H9 (cell line): ENCODE measurements at regions not wholly inside any gene's neighbourhood (a gene's known extent, or its start where the extent isn't known, plus 50 kb on each side); places are given as distances from the start of the nearest gene placed in this dataset.

Experiments
- DNase-seq: peaks from one replicate; pipeline ENCODE4 v3.0.0-alpha.2; 2017
- H2AFZ ChIP-seq: one replicate; pipeline ENCODE4 v1.6.1; 2013; ENCODE audit warnings: mild to moderate bottlenecking, low read length, control low read depth, moderate library complexity
- H2AK5ac ChIP-seq: 2 replicates; pipeline ENCODE4 v1.6.1; 2013; ENCODE audit warnings: low read length, control low read depth, mixed read lengths; ENCODE audit not compliant: insufficient read length
- H2BK120ac ChIP-seq: one replicate; pipeline ENCODE4 v1.6.1; 2013; ENCODE audit warnings: low read depth, mild to moderate bottlenecking, low read length, control low read depth, inconsistent platforms; ENCODE audit not compliant: poor library complexity, severe bottlenecking
- H2BK12ac ChIP-seq: 2 replicates; pipeline ENCODE4 v1.6.1; 2013; ENCODE audit warnings: low read length, control low read depth, mixed read lengths, low read depth; ENCODE audit not compliant: insufficient read length
- H2BK15ac ChIP-seq: 2 replicates; pipeline ENCODE4 v1.6.1; 2013; ENCODE audit warnings: low read depth, low read length, control low read depth
- H2BK20ac ChIP-seq: one replicate; pipeline ENCODE4 v1.6.1; 2013; ENCODE audit warnings: low read depth, mild to moderate bottlenecking, low read length, control low read depth, inconsistent platforms; ENCODE audit not compliant: poor library complexity, severe bottlenecking
- H2BK5ac ChIP-seq: 2 replicates; pipeline ENCODE4 v1.6.1; 2013; ENCODE audit warnings: low read length, control low read depth, mixed read lengths; ENCODE audit not compliant: insufficient read length
- H3K14ac ChIP-seq: 2 replicates; pipeline ENCODE4 v1.6.1; 2013; ENCODE audit warnings: low read length, control low read depth; ENCODE audit not compliant: insufficient read depth
- H3K18ac ChIP-seq: 2 replicates; pipeline ENCODE4 v1.6.1; 2013; ENCODE audit warnings: low read depth, mild to moderate bottlenecking, mixed read lengths, low read length, control low read depth; ENCODE audit not compliant: insufficient read length
- H3K23ac ChIP-seq: 2 replicates; pipeline ENCODE4 v1.6.1; 2013; ENCODE audit warnings: low read length, control low read depth, mixed read lengths, low read depth; ENCODE audit not compliant: insufficient read length
- H3K23me2 ChIP-seq: 2 replicates; pipeline ENCODE4 v1.6.1; 2013; ENCODE audit warnings: low read depth, mild to moderate bottlenecking, mixed read lengths, low read length, control low read depth; ENCODE audit not compliant: insufficient read length, poor library complexity, severe bottlenecking
- H3K27ac ChIP-seq: 2 replicates; pipeline ENCODE4 v1.5.1; 2013; ENCODE audit warnings: low read length, control low read depth, mixed read lengths, low read depth; ENCODE audit not compliant: insufficient read length
- H3K27me3 ChIP-seq: 2 replicates; pipeline ENCODE4 v1.6.1; 2013; ENCODE audit warnings: low read length, control low read depth, inconsistent platforms; ENCODE audit not compliant: insufficient read depth
- H3K4ac ChIP-seq: 2 replicates; pipeline ENCODE4 v1.6.1; 2013; ENCODE audit warnings: low read depth, mild to moderate bottlenecking, control low read depth, inconsistent platforms, low read length, moderate library complexity
- H3K4me1 ChIP-seq: 2 replicates; pipeline ENCODE4 v1.6.1; 2013; ENCODE audit warnings: low read length, control low read depth, inconsistent platforms; ENCODE audit not compliant: insufficient read depth
- H3K4me2 ChIP-seq: 2 replicates; pipeline ENCODE4 v1.6.1; 2013; ENCODE audit warnings: low read length, control low read depth, mixed read lengths; ENCODE audit not compliant: insufficient read length, insufficient read depth
- H3K56ac ChIP-seq: 2 replicates; pipeline ENCODE4 v1.6.1; 2013; ENCODE audit warnings: low read depth, mild to moderate bottlenecking, mixed read lengths, low read length, control low read depth; ENCODE audit not compliant: insufficient read length
- H3K79me1 ChIP-seq: 2 replicates; pipeline ENCODE4 v1.6.1; 2013; ENCODE audit warnings: low read depth, mild to moderate bottlenecking, moderate library complexity, low read length, control low read depth, inconsistent platforms; ENCODE audit not compliant: insufficient read depth, poor library complexity, severe bottlenecking
- H3K79me2 ChIP-seq: 2 replicates; pipeline ENCODE4 v1.6.1; 2013; ENCODE audit warnings: low read length, control low read depth, inconsistent platforms; ENCODE audit not compliant: insufficient read depth
- H3K9ac ChIP-seq: 2 replicates; pipeline ENCODE4 v1.6.1; 2013; ENCODE audit warnings: low read length, control low read depth, mixed read lengths; ENCODE audit not compliant: insufficient read length; ENCODE audit errors: extremely low read depth
- H3K9me3 ChIP-seq: one replicate; pipeline ENCODE4 v1.6.1; 2013; ENCODE audit warnings: low read depth, low read length, inconsistent platforms; ENCODE audit not compliant: control insufficient read depth
- H3T11ph ChIP-seq: one replicate; pipeline ENCODE4 v1.6.1; 2013; ENCODE audit warnings: mild to moderate bottlenecking, low read length, control low read depth, inconsistent platforms
- H4K20me1 ChIP-seq: one replicate; pipeline ENCODE4 v1.6.1; 2013; ENCODE audit not compliant: control insufficient read depth, insufficient read length, insufficient read depth
- H4K5ac ChIP-seq: 2 replicates; pipeline ENCODE4 v1.6.1; 2013; ENCODE audit warnings: low read depth, mild to moderate bottlenecking, mixed read lengths, low read length, control low read depth; ENCODE audit not compliant: insufficient read length
- H4K8ac ChIP-seq: replicated peaks from 2 replicates; pipeline ENCODE4 v1.6.1; 2013; ENCODE audit warnings: low read length, control low read depth, mixed read lengths, low read depth; ENCODE audit not compliant: insufficient read length
- H4K91ac ChIP-seq: 2 replicates; pipeline ENCODE4 v1.6.1; 2013; ENCODE audit warnings: low read depth, mild to moderate bottlenecking, moderate library complexity, mixed read lengths, low read length, control low read depth; ENCODE audit not compliant: insufficient read length
- H3K27ac Mint-ChIP-seq, 3 experiments: 2 replicates in 2 of 3; 3 replicates in 1 of 3; pipeline ENCODE4 v1.8.0; 2020 to 2021; ENCODE audit warnings: mixed read lengths in 3 of 3, mild to moderate bottlenecking in 1 of 3, moderate library complexity in 1 of 3
- H3K27me3 Mint-ChIP-seq: 2 replicates; pipeline ENCODE4 v1.8.0; 2021; ENCODE audit warnings: low read depth, mild to moderate bottlenecking, moderate library complexity, mixed read lengths
- H3K36me3 Mint-ChIP-seq, 3 experiments: 2 replicates in 2 of 3; 3 replicates in 1 of 3; pipeline ENCODE4 v1.8.0; 2020 to 2021; ENCODE audit warnings: low read depth in 3 of 3, mixed read lengths in 3 of 3; ENCODE audit not compliant: insufficient read depth in 1 of 3
- H3K4me1 Mint-ChIP-seq, 2 experiments: 2 replicates each; pipeline ENCODE4 v1.8.0; 2020; ENCODE audit warnings: mixed read lengths in 2 of 2
- H3K4me3 Mint-ChIP-seq, 2 experiments: 2 replicates in 1 of 2; 3 replicates in 1 of 2; pipeline ENCODE4 v1.8.0; 2020 to 2021; ENCODE audit warnings: mild to moderate bottlenecking in 2 of 2, mixed read lengths in 2 of 2, moderate library complexity in 1 of 2
- H3K9me3 Mint-ChIP-seq, 2 experiments: 2 replicates in 1 of 2; 3 replicates in 1 of 2; pipeline ENCODE4 v1.8.0; 2020; ENCODE audit warnings: mild to moderate bottlenecking in 2 of 2, mixed read lengths in 2 of 2, moderate library complexity in 1 of 2
- WGBS: extraction: QIAGEN DNeasy Blood & Tissue Kit; methylation state at CpG from one replicate; pipeline ENCODE4 v1.1.7; 2013; ENCODE audit warnings: missing lambda C conversion rate, low lambda C conversion rate, mixed read lengths; ENCODE audit not compliant: insufficient read length; ENCODE audit errors: extremely low coverage; 5-methylcytosine and 5-hydroxymethylcytosine counted together
- TF ChIP-seq, protein P1 (sequence below): fragments of 200-600 bp; sonication (generic); conservative IDR thresholded peaks from 3 replicates; pipeline ENCODE4 v1.8.0; 2021; ENCODE audit warnings: antibody characterized with exemption, mild to moderate bottlenecking

DNA sequence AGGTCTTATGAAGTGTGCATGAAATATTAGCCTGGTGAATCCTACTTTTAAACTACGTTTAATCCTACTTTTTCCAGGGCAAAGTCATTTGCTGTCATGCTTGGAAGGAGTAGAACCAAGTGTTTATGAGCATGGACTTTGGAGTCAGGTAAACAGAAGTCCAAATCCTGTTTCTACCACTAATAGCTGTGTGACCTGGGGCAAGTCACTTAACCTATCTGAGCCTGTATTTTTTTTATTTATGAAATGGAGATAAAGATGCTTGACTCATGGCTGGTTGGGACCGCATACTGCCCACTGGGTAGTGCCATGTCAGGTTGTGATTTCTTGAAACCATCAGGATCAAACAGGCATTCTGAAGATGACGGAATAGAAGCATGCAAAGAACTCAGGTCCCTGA is 249.6 kb downstream of the BAMBI start:
- peaks cover 2% of the 10 kb centered on the region for H3K27me3 Mint-ChIP-seq
- peaks cover 20 to 23% of the 10 kb centered on the region in 2 experiments for H3K4me1 Mint-ChIP-seq
- Histone ChIP-seq H3K23ac (no peak overlapping the region), H3K23me2 (no peaks in the 10 kb centered on the region), H2BK12ac (no peak overlapping the region), H3K9me3 (no peaks in the 10 kb centered on the region), H3K14ac (no peak overlapping the region), H3K18ac (no peak overlapping the region), H2BK120ac (no peak overlapping the region), H4K91ac (no peak overlapping the region), H3K27ac (no peak overlapping the region), H3K79me1 (no peaks in the 10 kb centered on the region), H3K79me2 (no peaks in the 10 kb centered on the region), H2BK5ac (no peak overlapping the region), H4K5ac (no peak overlapping the region), H4K8ac (no peak overlapping the region), H3T11ph (no peak overlapping the region), H3K4me2 (no peak overlapping the region), H3K27me3 (no peaks in the 10 kb centered on the region), H2AFZ (no peak overlapping the region), H4K20me1 (no peaks in the 10 kb centered on the region), H3K9ac (no peak overlapping the region), H3K56ac (no peak overlapping the region), H2AK5ac (no peak overlapping the region), H2BK20ac (no peak overlapping the region), H2BK15ac (no peak overlapping the region), H3K4me1 (no peaks in the 10 kb centered on the region), H3K4ac (no peak overlapping the region)
- H3K36me3 Mint-ChIP-seq, result no peaks in the 10 kb centered on the region
- H3K27ac Mint-ChIP-seq, result no peak overlapping the region
- H3K4me3 Mint-ChIP-seq, result no peak overlapping the region
- no peak for DNase-seq
- no CpG with 5 or more reads among the region's 3 CpGs for WGBS
- peaks cover 2 to 3% of the 10 kb centered on the region in 2 experiments; a peak in 2 of 5 replicates for H3K9me3 Mint-ChIP-seq
- TF ChIP-seq, protein P1, sequence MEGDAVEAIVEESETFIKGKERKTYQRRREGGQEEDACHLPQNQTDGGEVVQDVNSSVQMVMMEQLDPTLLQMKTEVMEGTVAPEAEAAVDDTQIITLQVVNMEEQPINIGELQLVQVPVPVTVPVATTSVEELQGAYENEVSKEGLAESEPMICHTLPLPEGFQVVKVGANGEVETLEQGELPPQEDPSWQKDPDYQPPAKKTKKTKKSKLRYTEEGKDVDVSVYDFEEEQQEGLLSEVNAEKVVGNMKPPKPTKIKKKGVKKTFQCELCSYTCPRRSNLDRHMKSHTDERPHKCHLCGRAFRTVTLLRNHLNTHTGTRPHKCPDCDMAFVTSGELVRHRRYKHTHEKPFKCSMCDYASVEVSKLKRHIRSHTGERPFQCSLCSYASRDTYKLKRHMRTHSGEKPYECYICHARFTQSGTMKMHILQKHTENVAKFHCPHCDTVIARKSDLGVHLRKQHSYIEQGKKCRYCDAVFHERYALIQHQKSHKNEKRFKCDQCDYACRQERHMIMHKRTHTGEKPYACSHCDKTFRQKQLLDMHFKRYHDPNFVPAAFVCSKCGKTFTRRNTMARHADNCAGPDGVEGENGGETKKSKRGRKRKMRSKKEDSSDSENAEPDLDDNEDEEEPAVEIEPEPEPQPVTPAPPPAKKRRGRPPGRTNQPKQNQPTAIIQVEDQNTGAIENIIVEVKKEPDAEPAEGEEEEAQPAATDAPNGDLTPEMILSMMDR, result no peak
